GM12878 (cell line): ENCODE measurements at regions not wholly inside any gene's neighbourhood (a gene's known extent, or its start where the extent isn't known, plus 50 kb on each side); places are given as distances from the start of the nearest gene placed in this dataset.

Experiments used
- ATAC-seq: fragments of 200-7000 bp; cut with Tn5 transposase; 3 replicates; pipeline ENCODE4 v1.9.1; 2020; ENCODE audit warnings: mild to moderate bottlenecking, moderate library complexity
- BruUV-seq: library from RNA; stranded (reverse); fragments of 400-500 nt; replicated peaks from 2 replicates; lab custom pipeline; 2021; lab: Mats Ljungman, UMichigan
- CTCF ChIA-PET: fragments of 300-600 bp; sonication (Branson Sonifier 250); formaldehyde crosslinking; extraction: SDS; loops from one replicate; lab custom pipeline; 2021; ENCODE audit warnings: inconsistent platforms; lab: Yijun Ruan, JAX
- POLR2A ChIA-PET: fragments of 350-600 bp; formaldehyde crosslinking; extraction: SDS; loops from one replicate; lab custom pipeline; 2021; ENCODE audit warnings: inconsistent platforms; lab: Charles Lee
- RAD21 ChIA-PET: fragments of 300-600 bp; sonication (Branson Sonifier 250); formaldehyde crosslinking; loops from one replicate; lab custom pipeline; 2023; ENCODE audit warnings: antibody characterized with exemption; ENCODE audit not compliant: unreplicated experiment; lab: Charles Lee
- SMC1A ChIA-PET: fragments of 300-600 bp; sonication (Branson Sonifier 250); formaldehyde crosslinking; loops from one replicate; lab custom pipeline; 2023; ENCODE audit not compliant: unreplicated experiment, uncharacterized antibody; lab: Charles Lee
- DNase-seq: peaks from one replicate; pipeline ENCODE4 v3.0.0-alpha.2; 2011; ENCODE audit warnings: low read depth, low spot score
- FAIRE-seq: peaks from 3 replicates; lab custom pipeline; 2011; peaks lifted over from hg19 to GRCh38; lab: Jason Lieb, UNC
- H2AFZ ChIP-seq: 2 replicates; pipeline ENCODE4 v1.6.0; 2011; ENCODE audit warnings: low read depth, low read length, control low read depth; ENCODE audit not compliant: control insufficient read depth
- H3K27ac ChIP-seq: 2 replicates; pipeline ENCODE4 v1.5.1; 2011; ENCODE audit warnings: control low read depth; ENCODE audit not compliant: control insufficient read depth, insufficient read depth
- H3K27me3 ChIP-seq, 2 experiments: replicated peaks in 1 of 2; 2 replicates each; pipeline versions ENCODE4 v1.6.0 to v1.6.1; 2011; ENCODE audit warnings: low read length in 1 of 2; ENCODE audit not compliant: control insufficient read depth in 2 of 2, insufficient read depth in 2 of 2
- H3K36me3 ChIP-seq, 2 experiments: 2 replicates each; pipeline ENCODE4 v1.5.1; 2011; ENCODE audit warnings: low read length in 1 of 2; ENCODE audit not compliant: control insufficient read depth in 2 of 2, insufficient read depth in 2 of 2
- H3K4me1 ChIP-seq: 2 replicates; pipeline ENCODE4 v1.6.1; 2011; ENCODE audit warnings: mild to moderate bottlenecking, low read length, moderate library complexity, mixed read lengths; ENCODE audit not compliant: control insufficient read depth, insufficient read depth
- H3K4me2 ChIP-seq: 2 replicates; pipeline ENCODE4 v1.6.0; 2011; ENCODE audit warnings: control low read depth; ENCODE audit not compliant: control insufficient read depth, insufficient read depth
- H3K4me3 ChIP-seq: fragments of 200-600 bp; sonication (generic); 2 replicates; pipeline ENCODE4 v1.5.1; 2016
- H3K79me2 ChIP-seq: 2 replicates; pipeline ENCODE4 v1.6.0; 2011; ENCODE audit warnings: low read length; ENCODE audit not compliant: control insufficient read depth, insufficient read depth
- H3K9ac ChIP-seq: 2 replicates; pipeline ENCODE4 v1.8.0; 2011; ENCODE audit warnings: low read length, control low read depth, mixed read lengths; ENCODE audit not compliant: control insufficient read depth, insufficient read depth
- H3K9me3 ChIP-seq: replicated peaks from 3 replicates; pipeline ENCODE4 v1.5.1; 2011; ENCODE audit warnings: mild to moderate bottlenecking, low read length; ENCODE audit not compliant: control insufficient read depth, insufficient read depth
- H4K20me1 ChIP-seq: 2 replicates; pipeline ENCODE4 v1.6.0; 2011; ENCODE audit not compliant: control insufficient read depth, insufficient read depth
- ATF3 ChIP-seq: IDR thresholded peaks from 2 replicates; pipeline ENCODE4 v1.6.1; 2011; ENCODE audit warnings: low read depth, mild to moderate bottlenecking, low read length, moderate library complexity, borderline replicate concordance; ENCODE audit errors: extremely low read depth
- CEBPB ChIP-seq, 2 experiments: fragments of 150-350 bp in 1 of 2; IDR thresholded peaks; 2 replicates each; pipeline ENCODE4 v1.6.1; 2012 to 2014; ENCODE audit warnings: low read depth in 2 of 2, low read length in 2 of 2, borderline replicate concordance in 1 of 2, inconsistent platforms in 1 of 2
- CEBPZ ChIP-seq: fragments of 150-350 bp; IDR thresholded peaks from 2 replicates; pipeline ENCODE4 v1.6.1; 2016; ENCODE audit warnings: low read depth, low read length
- HDGF ChIP-seq: fragments of 450-650 bp; IDR thresholded peaks from 2 replicates; pipeline ENCODE4 v1.6.1; 2016; ENCODE audit warnings: antibody characterized with exemption
- IRF4 ChIP-seq: IDR thresholded peaks from 2 replicates; pipeline ENCODE4 v1.6.1; 2011; ENCODE audit warnings: low read depth, low read length
- KDM1A ChIP-seq: fragments of 200-600 bp; sonication (generic); IDR thresholded peaks from 2 replicates; pipeline ENCODE4 v1.6.1; 2016; ENCODE audit warnings: borderline replicate concordance
- MEF2B ChIP-seq: fragments of 450-650 bp; IDR thresholded peaks from 2 replicates; pipeline ENCODE4 v1.6.1; 2018; ENCODE audit warnings: mild to moderate bottlenecking, moderate library complexity; ENCODE audit not compliant: partially characterized antibody, poor library complexity, severe bottlenecking
- MXI1 ChIP-seq: fragments of 150-350 bp; IDR thresholded peaks from 2 replicates; pipeline ENCODE4 v1.6.1; 2011; ENCODE audit warnings: low read depth, mild to moderate bottlenecking, inconsistent platforms, low read length, improper control_type of control experiment
- MYB ChIP-seq: fragments of 150-350 bp; IDR thresholded peaks from 2 replicates; pipeline ENCODE4 v1.6.1; 2014; ENCODE audit warnings: mild to moderate bottlenecking, low read depth, low read length, borderline replicate concordance
- NFYA ChIP-seq: IDR thresholded peaks from 2 replicates; pipeline ENCODE4 v1.6.1; 2011; ENCODE audit warnings: low read depth, mild to moderate bottlenecking, low read length, improper control_type of control experiment, borderline replicate concordance
- PBX3 ChIP-seq: IDR thresholded peaks from 2 replicates; pipeline ENCODE4 v1.6.1; 2011; ENCODE audit warnings: mild to moderate bottlenecking, low read depth, low read length, moderate library complexity; ENCODE audit not compliant: insufficient replicate concordance
- POU2F2 ChIP-seq: IDR thresholded peaks from 3 replicates; pipeline ENCODE4 v1.6.1; 2011; ENCODE audit warnings: low read depth, mild to moderate bottlenecking, low read length, borderline replicate concordance
- RB1 ChIP-seq: fragments of 450-650 bp; formaldehyde crosslinking; IDR thresholded peaks from 2 replicates; pipeline ENCODE4 v1.6.1; 2017; ENCODE audit warnings: mild to moderate bottlenecking, borderline replicate concordance
- RBBP5 ChIP-seq: fragments of 200-600 bp; sonication (generic); conservative IDR thresholded peaks from 2 replicates; pipeline ENCODE4 v1.6.1; 2016
- RUNX3 ChIP-seq: IDR thresholded peaks from 2 replicates; pipeline ENCODE4 v1.6.1; 2012; ENCODE audit warnings: low read length, inconsistent platforms
- SP1 ChIP-seq: IDR thresholded peaks from one replicate; pipeline ENCODE4 v1.6.1; 2011; ENCODE audit warnings: low read depth, low read length
- SRF ChIP-seq, 2 experiments: IDR thresholded peaks; 2 replicates each; pipeline ENCODE4 v1.6.1; 2011; ENCODE audit warnings: low read depth in 2 of 2, low read length in 2 of 2, mild to moderate bottlenecking in 1 of 2, moderate library complexity in 1 of 2
- WGBS: methylation state at CpG from one replicate; pipeline ENCODE4 v1.1.6; 2016; ENCODE audit warnings: low lambda C conversion rate; ENCODE audit not compliant: insufficient replicate concordance, insufficient coverage; ENCODE audit errors: missing lambda C conversion rate; 5-methylcytosine and 5-hydroxymethylcytosine counted together
- in situ Hi-C: fragments of 300-500 bp; cut with MboI; formaldehyde crosslinking; loops from 9 replicates; pipeline ENCODE4 v1.14.3; 2018; ENCODE audit warnings: mixed read lengths
- intact Hi-C: fragments of 100-400 bp; cut with micrococcal nuclease; formaldehyde crosslinking; loops from one replicate; pipeline ENCODE4 v1.14.2; 2022; ENCODE audit not compliant: unreplicated experiment

GRCh38 chr1:118326960-118327629 lies 142.1 kb upstream of the SPAG17 start:
- no peaks in the 10 kb centered on the region for H4K20me1 ChIP-seq
- H2AFZ ChIP-seq = no peak overlapping the region
- no TSS peak for BruUV-seq
- in situ Hi-C loops (no loop called here), intact Hi-C loops (no loop called here)
- no peak overlapping the region for H3K4me3 ChIP-seq
- no peaks in the 10 kb centered on the region for H3K79me2 ChIP-seq
- no peak overlapping the region for H3K4me2 ChIP-seq
- no peaks in the 10 kb centered on the region for H3K27me3 ChIP-seq
- TF ChIP-seq ATF3 (no peak), SP1 (no peak), PBX3 (no peak), CEBPB (IDR thresholded peaks at IDR 0.05; ENCODE audit: borderline replicate concordance in 1 of 2, low read depth in 2 of 2, low read length in 2 of 2) (no peak), HDGF (no peak), IRF4 (no peak), RBBP5 (no peak), RB1 (no peak), MXI1 (no peak), MYB (no peak), CEBPZ (no peak), POU2F2 (no peak), MEF2B (no peak), KDM1A (no peak), NFYA (no peak), SRF (IDR thresholded peaks at IDR 0.05; ENCODE audit: low read depth in 2 of 2, low read length in 2 of 2) (no peak), RUNX3 (no peak)
- DNase-seq (no peak), FAIRE-seq (no peak), ATAC-seq (no peak)
- no peaks in the 10 kb centered on the region for H3K36me3 ChIP-seq
- WGBS = 29% methylated on average over 6 of the region's 6 CpGs
- ChIA-PET POLR2A (no interaction called here), SMC1A (no interaction called here), CTCF (no interaction called here), RAD21 (no interaction called here)
- H3K9ac ChIP-seq = no peak overlapping the region
- H3K9me3 ChIP-seq = peaks cover 1% of the 10 kb centered on the region; the same call in 1 of the 3 replicates
- no peaks in the 10 kb centered on the region for H3K4me1 ChIP-seq
- H3K27ac ChIP-seq = no peak overlapping the region
